ENCODE measurements at regions not wholly inside any gene's neighbourhood (a gene's known extent, or its start where the extent isn't known, plus 50 kb on each side); places are given as distances from the start of the nearest gene placed in this dataset.

- DNase-seq (ENCODE audit: extremely low read depth, low read depth), result no peak
- no peak for TF ChIP-seq CTCF (IDR thresholded peaks at IDR 0.05; ENCODE audit: low read depth, low read length)
Measured at GRCh38 chrX:66912417-66912816, 273.5 kb upstream of the EDA2R start.

- no peak for TF ChIP-seq CTCF (IDR thresholded peaks at IDR 0.05; ENCODE audit: low read depth, low read length)
- no peak for DNase-seq (ENCODE audit: extremely low read depth, low read depth)
Measured at GRCh38 chrX:66902081-66902480, 263.2 kb upstream of the EDA2R start.

GRCh38 chrX:66900886-66901285 lies 262.0 kb upstream of the EDA2R start:
- TF ChIP-seq CTCF (IDR thresholded peaks at IDR 0.05; ENCODE audit: low read depth, low read length), result no peak
- no peak for DNase-seq (ENCODE audit: extremely low read depth, low read depth)

- no peak for TF ChIP-seq CTCF (IDR thresholded peaks at IDR 0.05; ENCODE audit: low read depth, low read length)
- no peak for DNase-seq (ENCODE audit: extremely low read depth, low read depth)
Measured at GRCh38 chrX:66892004-66892403, 253.1 kb upstream of the EDA2R start.

- TF ChIP-seq CTCF (IDR thresholded peaks at IDR 0.05; ENCODE audit: low read depth, low read length), result no peak
- no peak for DNase-seq (ENCODE audit: extremely low read depth, low read depth)
Measured at GRCh38 chrX:66889418-66889817, 250.5 kb upstream of the EDA2R start.

GRCh38 chrX:66882101-66882500 lies 243.2 kb upstream of the EDA2R start:
- no peak for DNase-seq (ENCODE audit: extremely low read depth, low read depth)
- TF ChIP-seq CTCF (IDR thresholded peaks at IDR 0.05; ENCODE audit: low read depth, low read length), result no peak

- DNase-seq (ENCODE audit: extremely low read depth, low read depth), result no peak
- no peak for TF ChIP-seq CTCF (IDR thresholded peaks at IDR 0.05; ENCODE audit: low read depth, low read length)
Measured at GRCh38 chrX:66876776-66877175, 237.9 kb upstream of the EDA2R start.
